Thyroid gland (tissue), 4 donors: ENCODE measurements at regions not wholly inside any gene's neighbourhood (a gene's known extent, or its start where the extent isn't known, plus 50 kb on each side); places are given as distances from the start of the nearest gene placed in this dataset.

Experiments used
- CTCF ChIP-seq, 6 experiments: fragments of 200-600 bp in 3 of 6; fragments of 450-650 bp in 3 of 6; sonication (generic) in 3 of 6; IDR thresholded peaks; one replicate each; pipeline ENCODE4 v1.5.1; 2016 to 2019; ENCODE audit warnings: antibody characterized with exemption in 6 of 6, mild to moderate bottlenecking in 2 of 6, inconsistent platforms in 1 of 6, moderate library complexity in 1 of 6
- POLR2A ChIP-seq, 2 donors: fragments of 450-650 bp; IDR thresholded peaks; one replicate each; pipeline ENCODE4 v1.6.1; 2017; ENCODE audit warnings: antibody characterized with exemption in 2 of 2, mild to moderate bottlenecking in 2 of 2, moderate library complexity in 1 of 2

- TF ChIP-seq CTCF (IDR thresholded peaks at IDR 0.05) (no peak), POLR2A (IDR thresholded peaks at IDR 0.05) (no peak)
Observed at GRCh38 chr3:73298243-73299183, 237.1 kb downstream of the EBLN2 start.
